ENCODE measurements at regions not wholly inside any gene's neighbourhood (a gene's known extent, or its start where the extent isn't known, plus 50 kb on each side); places are given as distances from the start of the nearest gene placed in this dataset.
"Not testable (repeated sequence)": the region's sequence is repeated elsewhere in the genome, so short reads cannot be mapped to it uniquely, and the experiment has no call there.

DNA sequence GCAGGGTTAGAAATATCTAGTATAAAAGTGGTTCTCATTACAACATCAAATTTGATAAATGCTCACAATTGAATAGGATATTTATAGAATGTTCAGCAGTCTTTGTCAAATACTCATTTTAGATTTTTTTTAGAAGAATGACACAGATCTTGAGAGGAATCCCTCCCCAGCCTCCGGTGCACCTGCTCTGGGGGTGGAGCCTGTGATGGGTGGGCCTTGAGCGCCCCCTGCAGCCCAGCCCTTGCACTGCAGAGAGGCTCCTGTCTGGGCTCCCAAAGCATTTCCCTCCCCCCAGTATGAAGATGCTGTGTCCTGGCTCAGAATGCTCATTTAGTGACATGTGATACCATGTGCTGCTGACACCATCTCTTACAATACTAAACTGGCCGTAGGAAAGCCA lies 792.3 kb downstream of the TMEM121 start:
- no peak overlapping the region for H3K4me3 Mint-ChIP-seq
- no peaks in the 10 kb centered on the region for H3K4me1 Mint-ChIP-seq (ENCODE audit: low read depth)
- no peaks in the 10 kb centered on the region for H3K9me3 Mint-ChIP-seq
- H3K27me3 Mint-ChIP-seq (ENCODE audit: low read depth), result peaks cover 31% of the 10 kb centered on the region
- H3K36me3 Mint-ChIP-seq (ENCODE audit: low read depth), result no peaks in the 10 kb centered on the region
- H3K27ac Mint-ChIP-seq, result no peak overlapping the region

DNA sequence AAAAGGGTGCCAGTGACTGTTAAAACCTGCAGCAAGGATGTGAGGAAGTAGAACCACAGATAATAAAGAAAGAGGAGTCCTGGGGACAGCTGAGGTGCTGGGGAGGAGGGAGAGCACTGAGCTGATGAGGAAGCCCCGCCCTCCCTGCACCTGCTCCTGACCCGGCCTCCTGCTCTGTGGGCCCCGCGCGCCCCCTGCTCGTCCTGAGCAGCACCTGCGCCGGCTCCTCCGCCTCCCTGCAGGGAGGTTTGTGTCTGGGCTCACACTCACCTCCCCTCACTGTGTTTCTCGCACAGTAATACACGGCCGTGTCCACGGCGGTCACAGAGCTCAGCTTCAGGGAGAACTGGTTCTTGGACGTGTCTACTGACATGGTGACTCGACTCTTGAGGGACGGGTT lies 797.6 kb downstream of the TMEM121 start:
- H3K4me3 Mint-ChIP-seq; H3K4me1 Mint-ChIP-seq (ENCODE audit: low read depth); H3K9me3 Mint-ChIP-seq; H3K36me3 Mint-ChIP-seq (ENCODE audit: low read depth); H3K27ac Mint-ChIP-seq: not testable (repeated sequence)
- H3K27me3 Mint-ChIP-seq (ENCODE audit: low read depth), result peaks cover 46% of the 10 kb centered on the region

DNA sequence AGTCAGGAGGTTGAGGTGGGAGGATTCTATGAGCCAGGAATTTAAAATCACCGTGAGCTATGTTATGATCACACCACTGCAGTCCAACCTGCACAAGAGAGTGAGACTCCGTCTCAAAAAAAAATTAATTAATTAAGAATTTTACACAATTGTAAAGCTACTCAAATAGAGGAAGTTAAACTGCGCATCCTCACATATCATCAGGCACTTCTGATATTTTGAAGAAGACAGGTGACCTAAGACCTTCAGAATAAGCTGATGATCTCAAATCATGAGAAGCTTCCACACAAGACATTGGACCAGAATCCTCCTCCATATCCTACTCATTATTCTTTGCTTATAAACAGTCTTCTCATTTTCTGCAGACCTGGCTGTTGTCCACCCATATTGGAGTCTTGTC lies 800.9 kb downstream of the TMEM121 start:
- Mint-ChIP-seq H3K4me3 (no peak overlapping the region), H3K4me1 (ENCODE audit: low read depth) (no peaks in the 10 kb centered on the region), H3K9me3 (no peaks in the 10 kb centered on the region), H3K27me3 (ENCODE audit: low read depth) (peaks cover 54% of the 10 kb centered on the region), H3K36me3 (ENCODE audit: low read depth) (no peaks in the 10 kb centered on the region), H3K27ac (no peak overlapping the region)

DNA sequence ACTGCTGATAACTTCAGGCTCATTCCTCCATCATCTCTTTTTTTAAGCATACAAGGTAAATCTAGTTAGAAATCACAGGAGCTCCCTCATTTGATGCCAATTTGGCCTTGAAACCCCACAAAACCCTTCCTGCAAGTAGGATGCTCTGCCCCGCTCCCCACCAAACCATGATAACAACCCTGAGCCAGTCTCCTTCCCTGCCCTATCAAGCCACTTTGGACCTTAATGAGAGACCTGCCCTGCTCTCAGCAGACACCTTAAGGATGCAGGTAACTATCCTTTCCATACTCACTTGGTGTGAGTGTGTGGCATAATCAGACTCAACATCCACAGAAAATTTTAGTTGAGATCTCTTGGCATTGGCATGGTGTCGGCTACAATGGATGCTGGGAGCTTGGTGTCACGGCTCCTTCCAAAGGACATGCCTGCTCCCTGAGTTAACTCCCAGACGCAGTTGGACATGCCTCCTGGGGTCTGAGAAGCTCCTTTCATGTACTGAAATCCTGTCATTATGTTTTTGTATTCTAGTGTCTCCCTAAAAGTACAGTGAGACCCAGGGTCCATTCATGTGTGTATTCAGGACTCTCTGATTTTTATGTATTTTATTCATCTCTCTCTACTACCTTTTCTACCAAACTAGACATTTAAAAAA lies 801.4 kb downstream of the TMEM121 start:
- not testable (repeated sequence) for H3K36me3 Mint-ChIP-seq (ENCODE audit: low read depth); H3K4me3 Mint-ChIP-seq; H3K9me3 Mint-ChIP-seq; H3K4me1 Mint-ChIP-seq (ENCODE audit: low read depth); H3K27ac Mint-ChIP-seq
- peaks cover 50% of the 10 kb centered on the region for H3K27me3 Mint-ChIP-seq (ENCODE audit: low read depth)

DNA sequence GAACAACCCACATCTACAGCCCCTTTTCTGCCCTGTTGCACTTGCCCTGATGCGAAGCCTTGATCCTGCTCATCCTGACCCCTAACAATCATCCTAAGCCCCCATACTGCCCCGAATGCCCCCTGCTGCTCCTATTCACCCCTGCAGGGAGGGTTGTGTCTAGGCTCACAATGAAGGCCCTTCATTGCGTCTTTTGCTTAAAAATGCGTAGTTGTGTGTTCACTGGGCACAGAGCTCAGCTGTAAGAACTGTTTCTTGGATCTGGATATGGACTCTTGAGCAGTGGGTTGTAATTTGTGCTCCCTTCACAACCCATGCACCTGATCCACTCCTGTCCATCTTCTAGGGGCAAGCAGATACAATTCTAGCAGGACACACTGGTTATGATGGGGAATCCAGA lies 802.9 kb downstream of the TMEM121 start:
- H3K27me3 Mint-ChIP-seq (ENCODE audit: low read depth), result peaks cover 52% of the 10 kb centered on the region
- H3K27ac Mint-ChIP-seq; H3K9me3 Mint-ChIP-seq; H3K36me3 Mint-ChIP-seq (ENCODE audit: low read depth); H3K4me3 Mint-ChIP-seq; H3K4me1 Mint-ChIP-seq (ENCODE audit: low read depth): not testable (repeated sequence)

DNA sequence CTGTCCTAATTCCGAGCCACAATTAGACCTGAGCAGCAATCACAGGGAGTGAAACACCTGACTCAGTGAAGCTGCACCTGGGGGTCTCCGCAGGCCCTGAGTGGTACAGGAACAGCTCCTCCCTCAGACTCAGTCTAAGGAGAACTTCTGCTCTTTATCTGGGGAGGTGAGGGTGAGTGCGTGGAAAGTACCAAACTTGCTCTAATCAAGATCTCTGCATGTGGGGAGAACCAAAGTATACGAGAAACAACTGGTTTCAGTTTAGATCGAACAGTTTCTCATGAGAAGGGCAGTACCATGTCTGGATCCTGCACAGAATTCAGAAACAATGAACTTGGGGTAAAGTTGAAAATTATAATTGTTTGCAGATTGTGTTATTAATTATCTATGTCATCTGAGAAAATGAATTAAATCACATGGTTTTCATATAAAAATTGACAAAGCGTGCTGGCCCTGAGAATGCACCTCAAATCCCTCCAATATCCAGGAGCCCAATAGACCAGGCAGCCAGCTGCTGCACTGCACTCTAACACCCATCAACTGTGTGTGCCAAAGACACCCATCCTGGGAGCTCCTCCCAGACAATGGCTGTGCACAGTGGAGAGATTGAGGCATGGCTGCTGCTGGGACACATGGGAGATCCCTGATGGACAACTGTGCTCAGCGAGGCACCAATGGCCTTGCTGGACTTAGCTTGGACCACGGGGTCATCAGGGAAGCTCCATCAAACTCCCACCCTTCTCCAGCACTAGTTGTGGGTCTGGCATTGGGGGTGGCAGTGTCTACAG lies 803.8 kb downstream of the TMEM121 start:
- not testable (repeated sequence) for H3K27ac Mint-ChIP-seq; H3K36me3 Mint-ChIP-seq (ENCODE audit: low read depth)
- H3K27me3 Mint-ChIP-seq (ENCODE audit: low read depth), result peaks cover 52% of the 10 kb centered on the region

DNA sequence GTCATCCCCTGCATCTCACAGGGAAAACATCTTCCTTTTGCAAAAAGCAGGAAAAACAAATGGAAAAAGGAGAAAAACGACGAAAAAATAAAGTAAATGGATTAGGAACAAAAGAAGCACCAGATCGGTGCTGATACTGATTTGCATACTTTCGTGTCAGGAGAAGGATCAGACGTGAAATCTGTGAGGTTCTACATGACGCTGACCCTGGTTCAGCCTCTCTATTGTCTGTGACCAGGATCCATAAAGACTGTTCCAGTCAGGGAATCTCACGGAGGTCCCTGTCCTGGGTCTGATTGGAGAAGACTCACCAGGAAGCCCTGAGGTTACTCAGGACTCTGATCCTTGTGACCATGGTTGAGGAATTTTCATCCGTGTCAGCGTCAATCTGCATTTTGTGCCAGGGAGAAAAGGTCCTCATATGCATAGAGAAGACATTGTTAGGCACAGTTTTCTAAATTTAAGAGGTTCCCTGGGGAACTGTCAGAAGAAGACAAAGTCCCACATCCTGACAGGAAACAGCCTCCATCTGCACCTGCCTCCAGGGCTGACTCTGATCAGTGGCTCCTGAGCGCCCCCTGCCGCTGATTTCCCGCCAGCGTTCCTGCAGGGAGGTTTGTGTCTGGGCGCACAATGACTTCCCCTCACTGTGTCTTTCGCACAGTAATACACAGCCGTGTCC lies 808.2 kb downstream of the TMEM121 start:
- H3K27ac Mint-ChIP-seq; H3K4me3 Mint-ChIP-seq; H3K9me3 Mint-ChIP-seq; H3K36me3 Mint-ChIP-seq (ENCODE audit: low read depth); H3K4me1 Mint-ChIP-seq (ENCODE audit: low read depth): not testable (repeated sequence)
- peaks cover 27% of the 10 kb centered on the region for H3K27me3 Mint-ChIP-seq (ENCODE audit: low read depth)

More for the DNA sequence above, 803.8 kb downstream of the TMEM121 start:
- not testable (repeated sequence) for H3K4me1 Mint-ChIP-seq (ENCODE audit: low read depth); H3K9me3 Mint-ChIP-seq; H3K4me3 Mint-ChIP-seq

DNA sequence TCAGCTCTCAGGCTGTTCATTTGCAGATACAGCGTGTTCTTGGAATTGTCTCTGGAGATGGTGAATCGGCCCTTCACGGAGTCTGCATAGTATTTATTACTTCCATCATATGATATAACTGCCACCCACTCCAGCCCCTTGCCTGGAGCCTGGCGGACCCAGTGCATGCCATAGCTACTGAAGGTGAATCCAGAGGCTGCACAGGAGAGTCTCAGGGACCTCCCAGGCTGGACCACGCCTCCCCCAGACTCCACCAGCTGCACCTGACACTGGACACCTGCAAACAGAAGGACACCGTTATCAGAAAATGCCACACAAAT lies 808.7 kb downstream of the TMEM121 start:
- not testable (repeated sequence) for H3K4me1 Mint-ChIP-seq (ENCODE audit: low read depth); H3K9me3 Mint-ChIP-seq; H3K27ac Mint-ChIP-seq; H3K4me3 Mint-ChIP-seq; H3K36me3 Mint-ChIP-seq (ENCODE audit: low read depth)
- H3K27me3 Mint-ChIP-seq (ENCODE audit: low read depth), result peaks cover 24% of the 10 kb centered on the region

DNA sequence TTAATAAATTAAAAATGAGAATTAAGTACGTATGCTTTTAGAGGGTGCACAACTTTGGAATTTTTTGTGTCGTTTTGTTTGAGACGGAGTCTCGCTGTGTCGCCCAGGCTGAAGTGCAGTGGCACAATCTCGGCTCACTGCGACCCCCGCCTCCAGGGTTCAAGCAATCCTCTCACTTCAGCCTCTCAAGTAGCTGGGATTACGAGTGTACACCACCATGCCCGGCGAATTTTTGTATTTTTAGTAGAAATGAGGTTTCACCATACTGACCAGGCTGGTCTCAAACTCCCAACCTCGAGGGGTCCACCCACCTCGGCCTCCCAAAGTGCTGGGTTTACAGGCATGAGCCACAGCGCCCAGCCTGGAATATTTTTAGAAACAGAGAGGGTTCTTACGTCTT lies 812.4 kb downstream of the TMEM121 start:
- H3K36me3 Mint-ChIP-seq (ENCODE audit: low read depth); H3K4me3 Mint-ChIP-seq; H3K27ac Mint-ChIP-seq; H3K9me3 Mint-ChIP-seq; H3K4me1 Mint-ChIP-seq (ENCODE audit: low read depth): not testable (repeated sequence)
- peaks cover 28% of the 10 kb centered on the region for H3K27me3 Mint-ChIP-seq (ENCODE audit: low read depth)

DNA sequence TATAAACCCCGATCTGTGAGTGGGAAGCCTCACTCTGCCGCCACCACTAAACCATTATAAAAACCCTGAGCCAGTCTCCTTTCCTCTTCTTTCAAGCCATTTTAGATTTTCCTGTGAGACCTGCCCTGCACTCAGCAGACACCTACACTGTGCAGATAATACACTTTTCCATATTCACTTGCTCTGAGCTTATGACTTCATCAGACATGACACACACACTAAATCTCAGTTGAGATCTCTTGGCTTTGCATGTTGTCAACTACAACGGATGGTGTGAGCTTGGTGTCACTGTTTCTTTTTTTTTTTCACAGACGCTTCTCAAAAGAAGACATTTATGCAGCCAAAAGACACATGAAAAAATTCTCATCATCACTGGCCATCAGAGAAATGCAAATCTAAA lies 814.3 kb downstream of the TMEM121 start:
- H3K27ac Mint-ChIP-seq; H3K36me3 Mint-ChIP-seq (ENCODE audit: low read depth); H3K4me3 Mint-ChIP-seq; H3K4me1 Mint-ChIP-seq (ENCODE audit: low read depth); H3K9me3 Mint-ChIP-seq: not testable (repeated sequence)
- peaks cover 35% of the 10 kb centered on the region for H3K27me3 Mint-ChIP-seq (ENCODE audit: low read depth)

DNA sequence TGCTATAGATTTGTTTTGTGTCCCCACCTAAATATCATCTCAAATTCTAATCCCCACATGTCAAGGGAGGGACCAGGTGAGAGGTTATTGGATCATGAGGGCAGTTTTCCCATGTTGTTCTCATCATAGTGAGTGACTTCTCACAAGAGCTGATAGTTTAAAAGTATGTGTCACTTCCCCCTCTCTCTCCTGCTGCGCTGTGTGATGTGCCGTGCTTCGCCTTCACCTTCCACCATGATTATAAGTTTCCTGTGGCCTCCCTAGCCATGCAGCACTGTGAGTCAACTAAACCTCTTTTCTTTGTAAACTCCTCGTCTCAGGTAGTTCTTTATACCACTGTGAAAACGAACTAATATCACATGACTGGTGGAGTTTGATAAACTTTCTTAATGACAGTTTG lies 814.8 kb downstream of the TMEM121 start:
- H3K9me3 Mint-ChIP-seq; H3K4me1 Mint-ChIP-seq (ENCODE audit: low read depth): not testable (repeated sequence)
- peaks cover 39% of the 10 kb centered on the region for H3K27me3 Mint-ChIP-seq (ENCODE audit: low read depth)

DNA sequence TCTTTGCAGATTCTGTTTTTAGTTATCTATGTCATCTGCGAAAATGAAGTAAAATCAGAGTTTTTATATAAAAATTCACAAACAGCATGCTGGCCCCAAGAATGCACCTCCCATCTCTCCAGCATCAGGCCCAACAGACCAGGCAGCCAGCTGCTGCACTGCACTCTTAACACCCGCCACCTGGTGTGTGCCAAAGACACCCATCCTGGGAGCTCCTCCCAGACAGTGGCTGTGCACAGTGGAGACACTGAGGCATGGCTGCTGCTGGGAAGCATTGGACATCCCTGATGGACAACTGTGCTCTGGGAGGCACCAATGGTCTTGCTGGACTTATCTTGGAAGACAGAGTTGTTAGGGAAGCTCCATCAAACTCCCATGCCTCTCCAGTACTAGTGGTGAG lies 817.2 kb downstream of the TMEM121 start:
- H3K27ac Mint-ChIP-seq, result no peak overlapping the region
- H3K36me3 Mint-ChIP-seq (ENCODE audit: low read depth), result no peaks in the 10 kb centered on the region
- no peak overlapping the region for H3K4me3 Mint-ChIP-seq
- no peaks in the 10 kb centered on the region for H3K4me1 Mint-ChIP-seq (ENCODE audit: low read depth)
- H3K9me3 Mint-ChIP-seq, result no peaks in the 10 kb centered on the region
- peaks cover 42% of the 10 kb centered on the region for H3K27me3 Mint-ChIP-seq (ENCODE audit: low read depth)

More for the DNA sequence above, 814.8 kb downstream of the TMEM121 start:
- not testable (repeated sequence) for H3K4me3 Mint-ChIP-seq; H3K27ac Mint-ChIP-seq; H3K36me3 Mint-ChIP-seq (ENCODE audit: low read depth)

DNA sequence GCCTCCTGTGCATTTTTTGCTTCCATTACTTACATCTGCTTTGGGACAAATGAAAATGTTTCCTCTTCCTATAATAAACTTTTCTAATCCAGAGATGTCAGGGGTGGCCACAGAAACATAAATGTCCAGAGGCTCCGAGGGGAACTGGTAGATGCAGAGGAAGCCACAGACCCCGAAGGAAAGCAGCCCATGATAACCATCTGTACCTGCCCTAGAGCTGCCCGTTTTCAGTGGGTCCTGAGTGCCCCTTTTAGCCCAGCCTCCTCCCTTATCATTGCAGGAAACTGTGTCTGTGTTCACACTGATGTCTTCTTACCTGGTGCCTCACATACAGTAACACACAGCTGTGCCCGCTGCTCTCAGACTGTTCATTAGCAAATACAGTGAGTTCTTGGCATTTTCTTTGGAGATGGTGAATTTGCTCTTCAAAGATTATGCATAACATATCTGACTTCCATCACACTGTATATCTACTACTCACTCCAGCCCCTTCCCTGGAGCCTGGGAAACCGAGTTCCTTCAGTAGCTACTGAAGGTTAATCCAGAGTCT lies 817.8 kb downstream of the TMEM121 start:
- not testable (repeated sequence) for H3K4me1 Mint-ChIP-seq (ENCODE audit: low read depth); H3K36me3 Mint-ChIP-seq (ENCODE audit: low read depth); H3K9me3 Mint-ChIP-seq; H3K4me3 Mint-ChIP-seq; H3K27ac Mint-ChIP-seq
- peaks cover 42% of the 10 kb centered on the region for H3K27me3 Mint-ChIP-seq (ENCODE audit: low read depth)

DNA sequence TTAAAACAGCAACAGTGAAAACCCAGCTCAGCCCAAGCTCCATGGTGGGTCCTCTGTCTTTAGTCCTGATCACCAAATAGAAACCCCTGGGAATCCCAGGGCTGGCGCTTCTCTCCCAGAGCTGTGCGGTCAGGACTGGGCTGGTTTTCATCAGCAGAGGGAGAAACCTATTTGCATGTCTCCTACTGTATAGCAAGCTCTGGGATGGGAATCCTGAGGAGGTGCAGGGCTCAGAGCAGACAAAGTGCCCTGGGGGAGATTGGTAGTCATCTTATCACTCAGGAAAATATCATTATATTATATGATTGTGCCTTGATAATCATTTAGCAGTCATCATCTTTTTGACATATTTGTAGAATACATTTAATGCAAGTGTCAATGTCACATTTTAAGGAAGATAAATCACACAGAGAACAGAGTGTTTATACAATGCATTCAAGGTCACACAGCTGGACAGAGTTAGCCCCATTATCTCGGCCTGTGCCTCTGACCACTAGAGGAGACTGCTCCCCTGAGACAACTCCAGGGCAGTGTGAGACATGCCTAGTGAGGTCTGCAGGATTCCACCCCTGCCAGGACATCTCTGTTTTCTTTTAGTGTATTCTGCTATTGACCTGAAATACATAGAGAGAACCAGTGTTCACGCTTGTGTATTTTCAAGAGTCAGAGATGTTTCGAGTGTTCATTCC lies 818.6 kb downstream of the TMEM121 start:
- peaks cover 38% of the 10 kb centered on the region for H3K27me3 Mint-ChIP-seq (ENCODE audit: low read depth)
- not testable (repeated sequence) for H3K4me1 Mint-ChIP-seq (ENCODE audit: low read depth); H3K27ac Mint-ChIP-seq; H3K9me3 Mint-ChIP-seq; H3K36me3 Mint-ChIP-seq (ENCODE audit: low read depth); H3K4me3 Mint-ChIP-seq

DNA sequence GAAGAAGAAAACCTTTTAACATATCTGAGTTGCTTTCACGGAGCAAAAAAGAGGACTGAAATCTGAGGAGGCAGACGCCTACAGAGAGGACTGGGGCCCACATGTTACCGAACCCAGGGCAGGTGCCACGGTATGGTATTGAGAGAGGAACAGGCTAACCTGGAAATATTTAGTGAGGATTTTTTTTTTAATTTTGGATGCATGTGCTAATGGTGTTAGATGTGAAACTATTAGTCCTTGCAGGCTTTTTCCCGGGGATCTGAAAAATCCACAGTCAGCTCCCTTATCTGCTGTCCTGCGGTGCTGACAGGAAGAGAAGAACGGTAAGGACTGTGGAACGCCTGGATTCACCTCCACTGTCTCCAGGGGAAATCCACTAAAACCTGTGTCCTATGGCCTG lies 819.7 kb downstream of the TMEM121 start:
- no peak overlapping the region for H3K4me3 Mint-ChIP-seq
- no peak overlapping the region for H3K27ac Mint-ChIP-seq
- peaks cover 35% of the 10 kb centered on the region for H3K27me3 Mint-ChIP-seq (ENCODE audit: low read depth)
- H3K9me3 Mint-ChIP-seq, result no peaks in the 10 kb centered on the region
- peaks cover 1% of the 10 kb centered on the region for H3K4me1 Mint-ChIP-seq (ENCODE audit: low read depth)
- no peaks in the 10 kb centered on the region for H3K36me3 Mint-ChIP-seq (ENCODE audit: low read depth)
